ENCODE measurements at regions not wholly inside any gene's neighbourhood (a gene's known extent, or its start where the extent isn't known, plus 50 kb on each side); places are given as distances from the start of the nearest gene placed in this dataset.

DNA sequence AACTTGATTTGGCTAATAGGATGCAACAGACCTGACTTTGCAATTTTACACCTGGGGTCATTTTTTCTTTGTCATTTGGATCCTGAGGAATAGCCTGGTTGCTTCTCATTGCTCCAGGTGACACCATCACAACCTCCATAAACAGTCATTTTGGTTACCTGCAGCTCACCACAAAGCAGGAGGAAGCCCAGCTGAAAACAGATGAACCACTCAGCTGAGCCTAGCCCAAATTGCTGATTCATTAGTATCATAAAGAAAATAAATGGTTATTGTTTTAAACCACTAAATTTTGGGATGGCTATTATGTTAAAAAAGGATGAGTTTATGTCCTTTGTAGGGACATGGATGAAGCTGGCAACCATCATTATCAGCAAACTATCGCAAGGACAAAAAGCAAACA, 841.0 kb upstream of the EEF2KMT start:
- Histone ChIP-seq H3K9me3 (no peaks in the 10 kb centered on the region), H3K4me3 (no peak overlapping the region), H3K27ac (no peak overlapping the region), H3K36me3 (ENCODE audit: low read depth, missing control alignments) (no peaks in the 10 kb centered on the region), H3K4me1 (no peaks in the 10 kb centered on the region), H3K27me3 (no peaks in the 10 kb centered on the region)
- intact Hi-C loops (cut with DNase I; ENCODE audit: low total_unique reads), result no loop called here
- DNase-seq, result no peak
- no peak for TF ChIP-seq POLR2A (IDR thresholded peaks at IDR 0.05)
- TF ChIP-seq, protein P1, sequence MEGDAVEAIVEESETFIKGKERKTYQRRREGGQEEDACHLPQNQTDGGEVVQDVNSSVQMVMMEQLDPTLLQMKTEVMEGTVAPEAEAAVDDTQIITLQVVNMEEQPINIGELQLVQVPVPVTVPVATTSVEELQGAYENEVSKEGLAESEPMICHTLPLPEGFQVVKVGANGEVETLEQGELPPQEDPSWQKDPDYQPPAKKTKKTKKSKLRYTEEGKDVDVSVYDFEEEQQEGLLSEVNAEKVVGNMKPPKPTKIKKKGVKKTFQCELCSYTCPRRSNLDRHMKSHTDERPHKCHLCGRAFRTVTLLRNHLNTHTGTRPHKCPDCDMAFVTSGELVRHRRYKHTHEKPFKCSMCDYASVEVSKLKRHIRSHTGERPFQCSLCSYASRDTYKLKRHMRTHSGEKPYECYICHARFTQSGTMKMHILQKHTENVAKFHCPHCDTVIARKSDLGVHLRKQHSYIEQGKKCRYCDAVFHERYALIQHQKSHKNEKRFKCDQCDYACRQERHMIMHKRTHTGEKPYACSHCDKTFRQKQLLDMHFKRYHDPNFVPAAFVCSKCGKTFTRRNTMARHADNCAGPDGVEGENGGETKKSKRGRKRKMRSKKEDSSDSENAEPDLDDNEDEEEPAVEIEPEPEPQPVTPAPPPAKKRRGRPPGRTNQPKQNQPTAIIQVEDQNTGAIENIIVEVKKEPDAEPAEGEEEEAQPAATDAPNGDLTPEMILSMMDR (IDR thresholded peaks at IDR 0.05), result no peak
- WGBS, 2 donors, result 86 to 91% methylated on average over 1 of the region's 1 CpG

DNA sequence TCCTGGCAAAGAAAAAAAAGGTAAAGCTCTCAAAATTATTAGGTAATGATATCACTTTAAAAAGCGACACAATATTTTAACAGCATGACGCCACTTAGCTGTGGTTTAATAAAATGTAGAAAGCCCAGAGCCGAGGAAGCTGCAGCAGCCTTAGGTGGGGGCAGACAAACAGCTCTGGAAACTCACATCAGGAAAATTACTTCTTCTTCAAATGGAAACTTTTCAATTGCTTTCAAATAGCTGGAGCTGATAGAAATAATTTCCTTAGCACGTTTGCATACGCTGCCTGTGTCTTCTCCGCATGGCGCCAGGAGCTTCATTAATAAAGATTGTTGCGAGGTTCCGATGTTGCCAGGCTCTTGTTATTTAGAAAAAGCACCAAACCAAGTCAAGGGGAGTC, 835.3 kb upstream of the EEF2KMT start:
- DNase-seq, result no peak
- intact Hi-C loops (cut with DNase I; ENCODE audit: low total_unique reads), result no loop called here
- H3K4me1 ChIP-seq, result no peaks in the 10 kb centered on the region
- no peak overlapping the region for H3K27ac ChIP-seq
- WGBS, 2 donors, result 67 to 72% methylated on average over 9 of the region's 9 CpGs
- no peak overlapping the region for H3K4me3 ChIP-seq
- TF ChIP-seq, protein P1 (IDR thresholded peaks at IDR 0.05), result no peak
- TF ChIP-seq POLR2A (IDR thresholded peaks at IDR 0.05), result no peak
- H3K9me3 ChIP-seq, result no peaks in the 10 kb centered on the region
- no peaks in the 10 kb centered on the region for H3K36me3 ChIP-seq (ENCODE audit: low read depth, missing control alignments)
- H3K27me3 ChIP-seq, result no peaks in the 10 kb centered on the region

DNA sequence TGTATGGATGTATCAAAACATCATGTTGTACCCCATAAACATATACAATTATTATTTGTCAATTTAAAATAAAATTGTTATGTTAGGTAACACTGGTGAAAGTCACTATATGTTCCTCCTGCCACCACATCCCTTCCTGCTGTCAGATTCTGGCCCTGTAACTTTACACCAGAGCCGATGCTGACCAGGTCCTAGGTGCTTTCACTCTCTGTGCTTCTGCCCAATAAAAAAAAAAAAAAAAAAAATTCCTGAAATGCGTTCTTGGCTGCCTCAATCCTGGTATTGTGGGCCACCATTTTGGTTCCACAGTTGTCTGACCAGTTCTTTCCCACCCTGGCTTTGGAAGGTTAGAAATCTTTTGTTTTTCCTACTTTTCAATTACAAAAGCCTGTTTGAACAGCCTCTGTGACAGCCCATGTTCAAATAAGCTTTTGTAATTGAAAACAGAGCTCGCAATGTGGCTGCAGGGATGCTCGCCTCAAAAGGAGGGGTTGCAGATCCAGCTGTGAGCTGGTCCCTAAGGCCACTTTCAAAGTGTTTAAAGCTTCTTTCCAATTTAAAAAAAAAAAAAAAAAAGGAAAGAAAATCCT, 831.0 kb upstream of the EEF2KMT start:
- Histone ChIP-seq H3K9me3 (no peaks in the 10 kb centered on the region), H3K4me3 (no peak overlapping the region), H3K27ac (no peak overlapping the region), H3K36me3 (ENCODE audit: low read depth, missing control alignments) (no peaks in the 10 kb centered on the region), H3K27me3 (no peaks in the 10 kb centered on the region), H3K4me1 (no peaks in the 10 kb centered on the region)
- intact Hi-C loops (cut with DNase I; ENCODE audit: low total_unique reads), result no loop called here
- DNase-seq, result no peak
- WGBS, 2 donors, result 31 to 39% methylated on average over 4 of the region's 4 CpGs
- TF ChIP-seq, protein P1 (IDR thresholded peaks at IDR 0.05), result no peak
- no peak for TF ChIP-seq POLR2A (IDR thresholded peaks at IDR 0.05)

DNA sequence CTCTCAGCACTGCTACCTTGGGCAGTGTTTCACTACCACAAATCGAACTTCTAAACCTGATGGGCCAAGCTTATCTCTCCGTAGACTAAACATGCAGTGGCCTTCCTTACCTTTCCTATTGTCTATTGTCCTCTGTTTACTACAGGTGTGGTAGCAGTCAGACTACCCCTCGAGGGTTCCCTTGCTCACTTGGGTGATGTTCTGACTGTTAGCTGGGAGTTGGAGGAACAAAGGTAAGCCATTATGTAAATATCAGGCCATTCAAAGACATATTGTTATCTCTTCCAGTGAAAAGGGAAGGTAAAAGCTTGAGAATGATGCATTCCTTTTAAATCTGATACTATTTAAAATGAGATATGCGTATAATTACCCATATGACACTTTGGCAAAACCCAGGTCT, 828.3 kb upstream of the EEF2KMT start:
- no peaks in the 10 kb centered on the region for H3K27me3 ChIP-seq
- TF ChIP-seq, protein P1 (IDR thresholded peaks at IDR 0.05), result no peak
- no peak for TF ChIP-seq POLR2A (IDR thresholded peaks at IDR 0.05)

DNA sequence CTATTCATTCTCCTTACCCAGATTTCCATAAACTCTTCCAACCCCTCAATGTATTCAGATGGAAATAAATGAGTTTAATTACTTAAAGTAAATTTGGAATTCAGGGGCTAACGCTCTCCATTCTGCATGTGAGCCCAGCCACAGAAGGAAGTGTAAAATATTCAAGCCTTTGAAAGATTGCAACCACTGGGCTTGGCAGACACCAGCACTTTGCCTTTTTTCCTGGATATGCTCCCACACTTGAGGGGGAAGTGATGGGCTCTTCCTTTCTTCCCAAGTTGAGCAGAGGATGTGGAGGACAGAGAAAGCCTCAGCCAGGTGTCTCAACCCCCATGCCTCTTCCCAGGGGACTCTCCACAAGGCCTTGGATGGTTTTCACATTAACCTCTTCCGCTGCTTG, 825.1 kb upstream of the EEF2KMT start:
- 79 to 89% methylated on average over 2 of the region's 2 CpGs for WGBS, 2 donors
- Histone ChIP-seq H3K4me1 (no peaks in the 10 kb centered on the region), H3K27me3 (no peaks in the 10 kb centered on the region), H3K27ac (no peak overlapping the region), H3K4me3 (no peak overlapping the region), H3K9me3 (no peaks in the 10 kb centered on the region), H3K36me3 (ENCODE audit: low read depth, missing control alignments) (no peaks in the 10 kb centered on the region)
- intact Hi-C loops (cut with DNase I; ENCODE audit: low total_unique reads), result no loop called here
- TF ChIP-seq POLR2A (IDR thresholded peaks at IDR 0.05), result no peak
- TF ChIP-seq, protein P1 (IDR thresholded peaks at IDR 0.05), result no peak
- DNase-seq, result no peak

More for the DNA sequence above, 828.3 kb upstream of the EEF2KMT start:
- no peak overlapping the region for H3K27ac ChIP-seq
- no peak overlapping the region for H3K4me3 ChIP-seq
- no peaks in the 10 kb centered on the region for H3K4me1 ChIP-seq
- 63 to 71% methylated on average over 4 of the region's 4 CpGs for WGBS, 2 donors
- H3K9me3 ChIP-seq, result no peaks in the 10 kb centered on the region
- intact Hi-C loops (cut with DNase I; ENCODE audit: low total_unique reads), result no loop called here
- no peaks in the 10 kb centered on the region for H3K36me3 ChIP-seq (ENCODE audit: low read depth, missing control alignments)
- DNase-seq, result no peak
